Erythroblast (primary cell): ENCODE measurements at regions not wholly inside any gene's neighbourhood (a gene's known extent, or its start where the extent isn't known, plus 50 kb on each side); places are given as distances from the start of the nearest gene placed in this dataset.

ENCODE experiments used
- DNase-seq, 2 experiments: peaks; one replicate each; lab custom pipeline; 2025; lab: John Stamatoyannopoulos, UW
- GATA1 ChIP-seq: IDR thresholded peaks from 2 replicates; pipeline ENCODE4 v1.6.1; 2011; ENCODE audit warnings: low read depth, mild to moderate bottlenecking, control low read depth, low read length, moderate library complexity
- POLR2A ChIP-seq: IDR thresholded peaks from 2 replicates; pipeline ENCODE4 v1.6.1; 2011; ENCODE audit warnings: mild to moderate bottlenecking, low read length

GRCh38 chr7:145696071-145696470, 420.5 kb upstream of the CNTNAP2 start:
- no peak for TF ChIP-seq GATA1
- TF ChIP-seq POLR2A = no peak
- DNase-seq = no peak

DNA sequence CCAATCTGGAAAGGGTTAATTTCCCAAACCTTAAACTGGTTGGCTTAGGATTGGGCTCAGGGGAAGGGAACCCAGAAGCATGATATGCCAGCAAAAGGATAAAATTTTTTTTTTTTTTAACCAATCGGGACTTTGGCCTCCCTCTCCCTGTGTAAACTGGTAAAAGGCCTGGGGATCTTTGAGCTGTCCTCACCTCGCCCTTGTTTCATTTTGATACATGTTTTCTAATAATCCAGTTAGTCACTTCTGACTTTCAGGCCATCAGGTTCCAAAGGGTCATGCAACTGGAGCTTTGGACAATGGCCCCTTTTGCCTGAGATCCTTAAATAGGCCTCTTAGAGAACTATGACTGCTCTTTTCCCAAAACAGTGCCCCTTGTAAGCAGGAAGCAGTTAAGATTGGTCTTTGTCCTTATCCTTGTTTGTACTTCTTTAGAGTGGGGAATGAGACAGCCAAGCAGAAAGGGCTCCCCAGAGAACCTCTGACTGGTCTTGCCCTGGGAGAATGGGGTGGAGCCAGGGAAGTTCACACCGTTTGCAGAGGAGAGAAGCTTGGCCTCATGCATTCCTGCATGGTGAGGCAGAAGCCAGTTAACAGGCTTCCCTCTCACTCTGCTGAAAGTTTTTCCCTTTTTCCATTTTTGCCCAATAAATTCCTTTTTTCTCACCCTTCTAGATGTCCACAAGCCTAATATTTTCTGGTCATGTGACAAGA, 424.2 kb upstream of the CNTNAP2 start:
- no peak for TF ChIP-seq GATA1
- TF ChIP-seq POLR2A = no peak
- DNase-seq = no peak

- no peak for DNase-seq
- TF ChIP-seq GATA1 = no peak
These were observed 425.2 kb upstream of the CNTNAP2 start for GRCh38 chr7:145691377-145691914.

GRCh38 chr7:145681646-145682045, 435.0 kb upstream of the CNTNAP2 start:
- TF ChIP-seq POLR2A (no peak), GATA1 (no peak)
- no peak for DNase-seq

- no peak for DNase-seq
- TF ChIP-seq POLR2A = no peak
- no peak for TF ChIP-seq GATA1
These were observed 435.4 kb upstream of the CNTNAP2 start for GRCh38 chr7:145681159-145681558.

GRCh38 chr7:145665499-145666258, 450.9 kb upstream of the CNTNAP2 start:
- no peak for TF ChIP-seq POLR2A
- no peak for TF ChIP-seq GATA1
- DNase-seq = no peak

DNA sequence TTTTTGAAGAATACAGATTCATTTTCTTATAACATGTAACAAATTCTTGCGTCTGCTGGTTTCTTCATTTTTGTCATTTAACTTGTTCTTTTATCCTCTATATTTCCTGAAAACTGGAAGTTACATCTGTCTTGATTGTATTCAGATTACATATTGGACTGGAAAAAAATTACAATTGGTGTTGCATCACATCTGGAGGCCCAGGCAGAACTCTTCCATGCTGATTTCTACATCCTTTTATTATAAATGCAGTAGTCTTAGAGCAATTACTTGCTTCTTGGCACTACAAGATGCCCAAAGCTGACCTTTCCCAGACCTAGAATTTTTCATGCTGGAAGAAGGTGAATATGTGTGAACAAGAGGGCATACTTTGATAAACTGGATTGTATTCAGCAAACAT, 460.9 kb upstream of the CNTNAP2 start:
- no peak for DNase-seq

DNA sequence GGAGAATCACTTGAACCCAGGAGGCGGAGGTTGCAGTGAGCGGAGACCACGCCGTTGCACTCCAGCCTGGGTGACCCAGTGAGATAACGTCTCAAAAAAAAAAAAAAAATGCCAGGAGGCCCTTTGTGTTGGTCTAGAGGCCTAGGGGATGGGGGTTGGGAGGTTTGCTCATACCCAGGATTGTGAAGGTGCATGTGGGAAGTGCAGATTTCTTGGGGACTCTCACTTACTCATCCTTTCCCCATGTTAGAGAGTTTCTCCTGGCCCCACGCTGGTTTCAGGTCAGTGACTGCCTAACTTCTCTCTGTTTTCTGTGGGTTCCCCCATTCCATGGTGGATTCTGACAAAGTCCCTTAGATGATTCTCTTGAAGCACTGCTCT, 471.5 kb upstream of the CNTNAP2 start:
- DNase-seq = no peak
- TF ChIP-seq POLR2A (no peak), GATA1 (no peak)

More for the DNA sequence above, 460.9 kb upstream of the CNTNAP2 start:
- no peak for TF ChIP-seq GATA1
- TF ChIP-seq POLR2A = no peak

DNA sequence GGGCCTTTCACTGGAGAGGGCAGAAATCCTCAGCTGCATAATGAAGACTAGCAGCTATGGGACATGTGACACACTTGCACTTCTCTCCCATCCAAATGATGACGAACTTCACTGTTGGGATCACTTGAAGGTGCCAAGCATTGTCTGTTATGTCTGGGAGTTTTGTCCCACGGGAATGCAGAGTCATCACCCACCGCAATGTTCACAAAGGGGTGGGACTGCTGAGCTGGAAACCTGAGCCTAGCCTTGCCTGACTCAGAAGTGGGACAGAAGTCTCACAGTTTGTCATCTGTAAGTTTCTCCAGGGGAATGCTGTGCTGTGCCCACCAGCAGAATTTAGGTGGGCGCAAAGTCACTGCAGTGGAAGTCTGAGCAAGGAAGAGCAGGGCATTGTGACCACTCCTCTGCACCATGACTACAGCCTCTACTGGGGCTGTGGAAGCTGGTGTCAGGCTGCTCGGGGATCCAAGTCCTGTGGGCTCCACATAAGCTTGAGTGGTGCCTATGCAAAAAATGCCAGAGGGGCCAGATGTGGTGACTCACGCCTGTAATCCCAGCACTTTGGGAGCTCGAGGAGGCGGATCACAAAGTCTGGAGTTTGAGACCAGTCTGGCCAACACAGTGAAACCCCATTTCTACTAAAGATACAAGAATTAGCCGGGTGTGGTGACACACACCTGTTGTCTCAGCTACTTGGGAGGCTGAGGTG, 472.0 kb upstream of the CNTNAP2 start:
- DNase-seq = no peak
- TF ChIP-seq GATA1 (no peak), POLR2A (no peak)

- TF ChIP-seq GATA1 (no peak), POLR2A (no peak)
- no peak for DNase-seq
These were observed 472.6 kb upstream of the CNTNAP2 start for GRCh38 chr7:145643981-145644380.

GRCh38 chr7:145633513-145633912, 483.1 kb upstream of the CNTNAP2 start:
- DNase-seq = no peak
- TF ChIP-seq GATA1 (no peak), POLR2A (no peak)

DNA sequence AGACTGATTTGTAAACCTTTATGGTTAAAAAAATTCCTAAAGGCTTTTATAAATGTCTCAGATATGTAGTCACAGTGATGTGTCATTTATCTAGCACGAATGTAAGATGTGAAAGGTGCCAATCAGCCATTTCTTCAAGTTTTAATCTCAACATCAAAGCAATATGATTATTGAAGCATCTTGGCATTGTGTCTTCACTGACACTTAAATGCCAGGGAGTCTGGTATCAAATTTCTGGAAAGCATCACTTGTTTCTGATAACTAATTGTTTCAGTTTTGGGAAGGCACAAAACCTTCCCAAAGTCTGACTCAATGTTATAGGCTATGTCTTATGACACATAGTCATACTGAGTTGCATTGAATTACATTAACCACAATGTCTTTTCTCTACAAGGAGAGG, 492.0 kb upstream of the CNTNAP2 start:
- TF ChIP-seq GATA1 (no peak), POLR2A (no peak)
- DNase-seq = no peak

GRCh38 chr7:145605963-145606362, 510.6 kb upstream of the CNTNAP2 start:
- TF ChIP-seq POLR2A (no peak), GATA1 (no peak)

DNA sequence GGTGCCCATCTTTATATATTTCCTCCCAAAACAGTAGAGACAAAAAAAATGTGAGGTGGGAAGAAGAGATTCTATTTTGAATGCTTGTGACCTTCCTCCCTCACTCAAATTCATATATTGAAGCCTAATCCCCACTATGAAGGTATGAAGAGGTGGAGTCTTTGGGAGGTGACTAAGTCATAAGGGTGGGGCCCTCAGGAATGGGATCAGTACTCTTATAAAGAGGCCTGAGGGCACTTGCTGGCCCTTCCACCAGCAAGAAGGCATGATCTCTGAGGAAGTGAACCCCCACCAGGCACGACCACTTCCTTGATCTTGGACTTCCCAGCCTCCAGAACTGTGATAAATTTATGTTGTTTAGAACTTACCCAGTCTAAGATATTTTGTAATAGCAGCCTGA, 517.2 kb upstream of the CNTNAP2 start:
- TF ChIP-seq GATA1 = no peak
- DNase-seq = no peak

More at GRCh38 chr7:145605963-145606362, 510.6 kb upstream of the CNTNAP2 start:
- DNase-seq = no peak
